GM18873 (cell line): ENCODE measurements at regions not wholly inside any gene's neighbourhood (a gene's known extent, or its start where the extent isn't known, plus 50 kb on each side); places are given as distances from the start of the nearest gene placed in this dataset.

ENCODE experiments used
- ATAC-seq: cut with Tn5 transposase; IDR thresholded peaks from one replicate; pipeline ENCODE4 v1.9.1; 2021; ENCODE audit warnings: mild to moderate bottlenecking, moderate library complexity, moderate number of reproducible peaks; ENCODE audit not compliant: unreplicated experiment, low FRiP score

- no peak for ATAC-seq
Measured at GRCh38 chr3:18010001-18010400, 267.6 kb upstream of the TBC1D5 start.

DNA sequence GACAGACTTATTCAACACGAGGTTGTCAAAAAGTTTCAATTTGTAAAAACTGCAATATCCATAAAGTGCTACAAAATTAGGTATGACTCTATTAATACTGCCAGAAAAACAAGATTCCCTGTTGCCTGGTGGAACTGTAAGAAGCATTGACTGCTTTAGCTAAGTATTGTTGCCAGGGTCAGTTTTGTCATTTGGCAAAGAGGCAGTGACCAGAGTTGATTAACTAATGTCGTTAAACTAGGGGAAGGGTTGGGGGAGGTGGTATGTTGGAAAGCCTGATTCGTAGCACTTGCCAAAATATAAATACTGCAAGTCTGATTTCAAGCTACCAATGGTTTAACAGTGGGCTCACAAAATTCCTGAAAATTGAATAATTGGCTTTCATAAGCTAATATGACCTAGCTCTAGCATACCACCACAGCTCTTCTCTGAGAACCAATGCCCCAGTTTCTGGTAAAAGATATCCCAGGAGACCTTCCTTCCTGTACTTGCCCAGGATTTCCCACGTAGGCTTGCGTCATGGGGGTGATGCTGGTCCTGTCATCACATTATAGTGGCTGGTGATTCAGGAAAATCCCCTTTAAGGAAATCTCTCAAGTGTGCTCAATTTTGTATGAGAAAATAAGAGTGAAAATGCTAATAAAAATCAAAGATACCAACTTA is 266.4 kb upstream of the TBC1D5 start:
- ATAC-seq: no peak

GRCh38 chr3:18007980-18008379 is 265.5 kb upstream of the TBC1D5 start:
- ATAC-seq: no peak

DNA sequence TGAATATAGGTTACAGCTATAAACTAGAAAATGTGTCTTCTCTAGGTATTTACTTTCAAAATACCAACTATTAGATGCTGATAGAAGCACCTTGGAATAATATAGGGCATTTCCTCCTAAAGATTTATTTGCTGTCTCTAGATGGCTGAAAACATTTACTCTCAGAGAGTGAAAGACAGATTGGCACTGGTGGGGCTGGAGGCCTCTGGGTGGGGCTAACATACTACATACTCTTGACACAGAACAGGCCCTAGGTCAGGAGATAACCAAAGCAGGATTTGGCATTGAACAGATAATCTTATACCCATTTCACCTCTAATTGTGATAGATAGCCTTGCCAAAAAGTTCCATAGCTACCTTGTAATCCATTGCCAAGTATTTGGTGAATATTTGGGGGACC is 253.3 kb upstream of the TBC1D5 start:
- ATAC-seq: no peak

GRCh38 chr3:17994167-17994566 is 251.7 kb upstream of the TBC1D5 start:
- ATAC-seq: no peak

DNA sequence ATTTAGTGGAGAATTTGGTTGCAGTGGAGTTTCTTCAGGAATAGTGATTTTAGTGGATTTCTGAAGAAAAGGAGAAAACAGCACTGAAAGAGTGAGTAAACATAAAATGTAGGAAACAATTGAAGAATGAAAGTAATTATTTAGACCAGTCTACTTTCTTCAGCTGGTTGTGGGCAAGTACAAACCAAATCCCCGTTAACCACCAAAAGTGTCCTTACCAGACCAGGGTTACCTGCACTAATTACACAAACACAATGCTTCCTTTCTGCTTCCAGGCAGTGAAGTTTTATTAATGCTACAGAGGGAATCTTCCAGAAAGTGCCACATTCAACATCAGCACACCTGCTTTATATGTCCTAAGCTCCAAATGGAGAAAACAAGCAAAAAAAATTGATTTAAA is 248.0 kb upstream of the TBC1D5 start:
- ATAC-seq: no peak

DNA sequence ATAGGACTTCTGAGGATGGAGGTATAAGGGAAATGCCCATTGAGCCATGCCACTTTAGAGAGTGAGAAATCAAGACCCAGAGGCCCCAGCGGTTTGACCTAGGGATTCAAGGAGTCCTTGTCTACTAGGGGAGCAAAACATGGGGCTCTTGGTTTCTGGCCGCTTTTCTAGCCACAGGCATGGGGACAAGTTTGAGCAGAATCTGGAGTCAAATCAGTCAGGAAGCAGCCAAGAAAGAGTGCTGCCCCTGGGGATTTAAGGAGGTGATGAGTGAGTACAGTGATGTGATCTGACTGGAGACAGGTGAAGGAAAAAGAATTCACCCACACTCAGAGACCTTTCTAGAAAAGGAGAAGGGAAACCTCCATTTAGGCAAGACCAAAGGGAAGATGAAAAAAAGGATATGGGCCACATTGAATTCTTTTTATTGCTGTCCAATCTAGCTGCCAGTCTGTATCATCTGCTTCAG is 244.0 kb upstream of the TBC1D5 start:
- no peak for ATAC-seq

- no peak for ATAC-seq
Measured at GRCh38 chr3:17985658-17986347, 243.4 kb upstream of the TBC1D5 start.

DNA sequence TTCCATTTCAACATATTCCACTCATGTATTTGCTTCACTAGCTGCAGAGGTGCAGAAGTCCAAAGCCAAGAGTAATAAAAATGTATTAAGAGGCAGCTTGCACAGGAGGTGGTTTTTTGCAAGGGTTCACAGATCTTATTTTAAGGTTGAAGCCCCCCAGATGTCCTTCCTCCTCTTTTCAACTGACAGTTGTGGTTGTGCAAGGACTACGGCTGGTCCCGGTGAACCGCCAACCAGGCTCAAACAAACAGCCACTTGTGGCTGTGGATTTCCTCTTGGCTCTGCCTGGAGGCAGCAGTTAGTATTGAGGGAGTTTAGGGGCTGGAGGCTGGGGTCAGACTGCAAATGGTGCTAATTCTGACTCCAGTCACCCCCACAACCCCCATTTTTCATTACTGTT is 240.7 kb upstream of the TBC1D5 start:
- no peak for ATAC-seq

DNA sequence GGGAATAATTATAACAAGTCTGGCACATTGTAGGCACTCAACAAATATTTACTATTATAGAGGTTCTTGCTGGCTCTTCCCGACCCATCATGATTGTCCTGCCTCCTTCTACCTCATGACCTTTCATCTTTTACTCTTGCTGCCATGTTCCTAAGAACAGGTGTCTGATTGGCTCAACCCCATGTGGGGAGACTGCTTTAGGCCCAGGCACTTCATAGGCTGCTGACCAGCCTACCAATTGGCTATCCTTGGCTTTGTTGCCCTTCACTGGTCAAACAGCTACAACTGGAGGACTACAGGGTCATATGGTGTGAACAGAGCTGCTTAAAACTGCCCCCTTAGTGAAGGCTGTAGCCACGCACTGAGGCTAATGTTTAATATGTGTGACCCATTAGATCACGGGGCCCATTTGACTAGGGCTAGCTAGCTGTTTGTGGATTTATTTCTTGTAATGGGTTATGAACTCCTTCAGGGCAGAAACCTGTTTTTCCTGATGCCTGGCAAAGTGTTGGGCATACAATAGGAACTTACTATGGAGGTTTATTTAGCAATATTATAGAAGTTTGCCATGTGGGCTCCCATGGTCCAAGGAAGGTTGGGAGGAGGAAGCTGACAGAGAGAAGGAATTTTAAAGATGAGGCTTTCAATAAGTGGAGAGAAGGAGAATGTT is 239.9 kb upstream of the TBC1D5 start:
- no peak for ATAC-seq

DNA sequence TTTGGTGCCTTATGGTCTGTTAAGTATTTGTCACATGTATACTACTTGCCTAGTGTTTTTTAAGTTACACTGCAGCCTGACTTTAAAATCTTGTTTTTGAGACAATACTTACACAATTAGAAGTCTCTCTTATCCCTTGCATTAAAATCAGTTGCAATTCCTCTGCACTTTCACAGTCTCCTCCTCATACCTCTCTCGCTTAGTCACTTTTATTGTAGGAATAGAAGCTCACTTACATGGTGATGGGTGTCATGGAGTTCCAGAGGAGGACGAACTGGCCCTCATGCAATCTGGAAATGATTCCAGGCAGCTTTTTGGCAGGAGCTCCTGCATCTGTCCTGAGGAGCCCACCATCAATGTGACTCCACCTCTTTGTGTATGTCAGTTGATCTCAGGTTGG is 238.4 kb upstream of the TBC1D5 start:
- ATAC-seq: no peak

GRCh38 chr3:17979911-17980310 is 237.5 kb upstream of the TBC1D5 start:
- no peak for ATAC-seq

DNA sequence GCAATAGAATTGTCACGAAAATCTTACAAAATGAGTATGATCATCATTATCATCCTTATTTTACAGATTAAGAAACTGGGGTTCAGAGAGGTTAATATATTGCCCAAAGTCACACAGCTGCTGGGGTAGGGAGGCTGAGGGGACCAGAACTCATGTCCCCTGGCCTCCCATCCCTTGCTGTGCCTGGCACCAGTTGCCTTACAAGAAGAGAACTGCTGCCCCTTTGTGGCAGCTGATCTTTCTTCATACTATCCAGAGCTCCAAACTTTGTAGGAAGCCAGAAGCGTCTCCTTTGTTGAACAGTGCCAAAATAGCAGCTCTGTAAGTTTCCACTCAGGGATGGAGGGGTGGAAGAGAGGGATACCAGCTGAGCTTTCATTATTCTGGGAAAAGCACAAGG is 236.8 kb upstream of the TBC1D5 start:
- ATAC-seq: no peak

DNA sequence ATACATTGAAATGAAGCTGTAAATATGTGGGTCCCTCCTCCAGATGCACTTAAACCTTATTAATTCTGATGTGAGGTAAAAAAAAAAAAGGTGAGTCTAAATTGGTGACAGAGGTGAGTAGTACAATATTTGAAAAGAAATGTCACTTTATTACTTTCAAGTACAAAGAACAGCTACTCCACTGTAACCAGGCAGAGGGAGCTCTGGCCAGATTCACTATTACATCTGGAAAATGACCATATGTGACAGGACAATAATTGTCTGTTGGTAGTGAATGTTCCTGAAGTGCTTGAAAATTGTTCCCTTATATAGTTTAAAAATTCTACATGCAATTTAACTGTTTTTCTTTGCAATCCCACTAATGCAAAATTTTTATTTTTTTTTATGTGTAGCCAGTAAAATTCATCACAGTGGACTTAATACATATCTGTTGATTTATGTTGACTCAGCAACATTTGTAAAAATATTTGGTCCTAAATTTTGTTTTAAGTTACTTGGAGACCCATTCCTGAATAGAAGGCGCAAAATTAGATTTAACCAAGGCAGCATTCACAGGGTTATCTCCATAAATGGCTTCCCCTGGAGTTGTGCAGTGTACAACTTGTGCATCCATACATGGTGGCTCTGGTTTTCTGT is 231.9 kb upstream of the TBC1D5 start:
- ATAC-seq: no peak

DNA sequence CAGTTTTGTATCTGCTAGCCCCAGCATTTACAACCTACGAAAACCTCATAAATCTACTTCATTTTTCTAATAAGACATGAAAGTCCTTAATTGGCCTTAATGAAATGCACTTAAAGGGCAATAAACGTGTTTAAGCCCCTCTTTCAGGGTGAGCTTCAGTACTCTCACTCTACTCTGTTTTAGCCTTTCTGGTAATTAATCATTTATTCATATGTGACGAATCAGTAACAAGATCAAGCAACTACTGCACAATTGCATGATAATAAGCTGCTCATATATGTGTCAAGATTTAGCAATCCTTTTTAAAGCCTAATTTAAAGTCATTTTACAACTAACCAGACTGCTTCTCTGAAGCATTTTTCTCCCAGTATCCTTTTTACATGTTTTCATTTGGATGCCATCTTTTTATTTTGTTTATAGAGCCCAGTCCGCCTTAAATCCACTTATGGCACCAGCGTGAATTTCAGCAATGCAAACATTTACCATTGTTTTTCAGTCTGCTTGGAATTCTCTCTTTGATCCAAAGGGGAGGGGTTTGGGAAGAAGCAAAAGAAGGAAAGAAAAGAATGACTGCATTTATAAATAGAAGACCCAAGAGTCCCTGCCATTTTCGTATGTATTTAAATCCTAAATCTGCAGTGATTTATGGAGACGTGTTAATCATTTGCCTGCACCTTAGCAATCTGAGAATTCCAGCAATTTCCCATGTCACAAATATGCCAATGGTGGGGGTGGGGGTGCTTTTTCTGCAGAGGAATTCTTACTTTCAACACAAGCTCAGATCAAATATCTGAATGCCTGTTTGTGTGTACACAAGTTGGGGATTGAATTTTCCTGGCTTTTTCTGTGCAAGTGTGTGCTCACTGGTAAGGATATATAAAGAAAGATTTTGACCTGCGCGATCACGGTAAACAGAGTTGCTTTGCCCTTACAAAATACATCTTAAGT is 230.8 kb upstream of the TBC1D5 start:
- no peak for ATAC-seq

DNA sequence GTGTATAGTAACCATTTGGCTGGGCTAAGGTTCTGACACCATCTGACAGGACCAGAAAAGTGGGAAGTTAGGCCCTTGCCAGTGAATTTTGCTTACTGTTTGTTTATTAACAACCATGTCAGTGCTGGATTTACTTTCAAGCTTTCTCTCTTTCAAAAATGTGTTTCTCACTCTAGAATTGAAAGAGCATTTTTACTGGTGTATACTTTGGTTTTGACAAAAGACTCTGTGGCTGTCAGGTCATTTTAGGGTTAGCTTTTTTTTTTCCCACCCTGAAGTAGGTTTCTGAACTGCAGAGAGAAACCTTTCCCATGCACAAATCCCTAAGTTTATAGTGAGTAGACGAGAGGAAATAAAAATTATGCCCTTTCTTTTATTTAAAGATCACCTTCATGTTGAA is 230.0 kb upstream of the TBC1D5 start:
- no peak for ATAC-seq

DNA sequence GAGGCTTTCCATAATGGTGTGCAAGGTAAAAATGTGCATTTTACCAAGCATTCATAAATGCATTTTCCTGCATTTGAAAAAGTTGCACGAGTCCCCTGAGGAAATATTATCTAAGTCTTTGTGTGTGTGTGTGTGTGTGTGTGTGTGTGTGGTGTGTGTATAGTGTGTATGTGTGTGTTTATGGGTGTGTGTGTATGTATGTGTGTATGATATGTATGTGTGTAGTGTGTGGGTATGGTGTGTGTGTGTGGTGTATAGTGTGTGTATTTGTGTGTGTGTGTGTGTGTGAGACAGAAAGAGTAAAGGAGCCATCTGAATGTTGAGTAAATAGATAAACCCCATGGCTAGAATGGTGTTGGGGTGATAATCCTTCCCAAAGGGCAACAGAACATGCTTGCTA is 229.6 kb upstream of the TBC1D5 start:
- ATAC-seq: no peak

- ATAC-seq: no peak
Measured at GRCh38 chr3:17969985-17970568, 227.6 kb upstream of the TBC1D5 start.

DNA sequence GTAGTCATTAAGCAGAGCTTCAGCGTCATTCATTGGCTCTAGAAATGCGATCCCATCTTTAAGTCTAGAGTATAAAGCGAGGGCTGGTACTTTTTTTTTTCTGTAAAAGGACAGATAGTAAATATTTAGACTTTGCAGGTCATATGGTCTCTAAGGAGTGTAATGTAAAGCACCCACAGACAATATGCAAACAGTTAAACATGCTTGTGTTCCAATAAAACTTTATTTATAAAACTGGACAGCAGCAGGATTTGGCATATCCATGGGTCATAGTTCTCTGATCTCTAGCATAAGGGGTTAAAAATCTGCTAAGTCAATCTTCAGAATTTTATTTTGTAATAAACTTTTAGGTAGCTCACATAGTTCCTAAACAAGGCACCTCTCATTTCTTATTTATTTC is 226.8 kb upstream of the TBC1D5 start:
- ATAC-seq: no peak
